ENCODE measurements at regions not wholly inside any gene's neighbourhood (a gene's known extent, or its start where the extent isn't known, plus 50 kb on each side); places are given as distances from the start of the nearest gene placed in this dataset.

DNA sequence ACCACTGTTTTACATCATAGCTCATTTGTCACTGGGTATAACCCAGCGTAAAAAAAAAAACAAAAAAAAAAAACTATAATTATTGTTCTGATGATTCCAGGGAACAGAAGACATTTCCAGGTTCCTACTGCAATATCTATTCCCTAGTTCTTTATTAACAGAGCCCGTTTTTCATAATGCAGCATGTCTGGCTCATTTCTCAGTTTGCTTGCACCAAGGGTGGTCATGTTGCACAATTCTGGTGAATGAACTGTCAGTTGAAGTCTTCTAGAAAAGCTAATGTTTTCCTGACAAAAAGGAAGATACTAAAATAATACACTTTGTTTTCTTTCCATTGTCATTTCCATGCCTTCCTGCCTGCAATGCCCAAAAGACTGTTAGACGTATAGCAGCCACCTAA lies 180.1 kb downstream of the RDH14 start:
- H3K9me2 ChIP-seq (ENCODE audit: insufficient read depth) = no peaks in the 10 kb centered on the region
- ATAC-seq (no peak), DNase-seq (ENCODE audit: low spot score) (no peak)
- no peaks in the 10 kb centered on the region for H3K79me2 ChIP-seq (replicated peaks; ENCODE audit: insufficient read depth)
- H3K36me3 Mint-ChIP-seq (ENCODE audit: low read depth) = no peaks in the 10 kb centered on the region
- no peaks in the 10 kb centered on the region for H3K27me3 Mint-ChIP-seq (ENCODE audit: insufficient read depth, low read depth, poor library complexity)
- H4K20me1 ChIP-seq (replicated peaks; ENCODE audit: insufficient read depth) = no peaks in the 10 kb centered on the region
- no peaks in the 10 kb centered on the region for H3K36me3 ChIP-seq (ENCODE audit: insufficient read depth)
- H3K9me3 Mint-ChIP-seq = no peaks in the 10 kb centered on the region
- H2AFZ ChIP-seq = no peak overlapping the region
- H3K4me2 ChIP-seq = no peak overlapping the region
- TF ChIP-seq ZNF331 (CRISPR knock-in tag; IDR thresholded peaks at IDR 0.05; ENCODE audit: low read depth) (no peak), CREB1 (CRISPR knock-in tag; IDR thresholded peaks at IDR 0.05; ENCODE audit: low read depth) (no peak), JUNB (IDR thresholded peaks at IDR 0.05; ENCODE audit: unreplicated experiment) (no peak), STAT1 (IDR thresholded peaks at IDR 0.05; ENCODE audit: unreplicated experiment) (no peak), POLR2AphosphoS5 (IDR thresholded peaks at IDR 0.05; ENCODE audit: low read depth) (no peak), NANOG (IDR thresholded peaks at IDR 0.05; ENCODE audit: borderline replicate concordance) (no peak), ZNF114 (CRISPR knock-in tag; IDR thresholded peaks at IDR 0.05) (no peak), EZH2phosphoT487 (IDR thresholded peaks at IDR 0.05; ENCODE audit: unreplicated experiment) (no peak)
- TF ChIP-seq, protein P1, sequence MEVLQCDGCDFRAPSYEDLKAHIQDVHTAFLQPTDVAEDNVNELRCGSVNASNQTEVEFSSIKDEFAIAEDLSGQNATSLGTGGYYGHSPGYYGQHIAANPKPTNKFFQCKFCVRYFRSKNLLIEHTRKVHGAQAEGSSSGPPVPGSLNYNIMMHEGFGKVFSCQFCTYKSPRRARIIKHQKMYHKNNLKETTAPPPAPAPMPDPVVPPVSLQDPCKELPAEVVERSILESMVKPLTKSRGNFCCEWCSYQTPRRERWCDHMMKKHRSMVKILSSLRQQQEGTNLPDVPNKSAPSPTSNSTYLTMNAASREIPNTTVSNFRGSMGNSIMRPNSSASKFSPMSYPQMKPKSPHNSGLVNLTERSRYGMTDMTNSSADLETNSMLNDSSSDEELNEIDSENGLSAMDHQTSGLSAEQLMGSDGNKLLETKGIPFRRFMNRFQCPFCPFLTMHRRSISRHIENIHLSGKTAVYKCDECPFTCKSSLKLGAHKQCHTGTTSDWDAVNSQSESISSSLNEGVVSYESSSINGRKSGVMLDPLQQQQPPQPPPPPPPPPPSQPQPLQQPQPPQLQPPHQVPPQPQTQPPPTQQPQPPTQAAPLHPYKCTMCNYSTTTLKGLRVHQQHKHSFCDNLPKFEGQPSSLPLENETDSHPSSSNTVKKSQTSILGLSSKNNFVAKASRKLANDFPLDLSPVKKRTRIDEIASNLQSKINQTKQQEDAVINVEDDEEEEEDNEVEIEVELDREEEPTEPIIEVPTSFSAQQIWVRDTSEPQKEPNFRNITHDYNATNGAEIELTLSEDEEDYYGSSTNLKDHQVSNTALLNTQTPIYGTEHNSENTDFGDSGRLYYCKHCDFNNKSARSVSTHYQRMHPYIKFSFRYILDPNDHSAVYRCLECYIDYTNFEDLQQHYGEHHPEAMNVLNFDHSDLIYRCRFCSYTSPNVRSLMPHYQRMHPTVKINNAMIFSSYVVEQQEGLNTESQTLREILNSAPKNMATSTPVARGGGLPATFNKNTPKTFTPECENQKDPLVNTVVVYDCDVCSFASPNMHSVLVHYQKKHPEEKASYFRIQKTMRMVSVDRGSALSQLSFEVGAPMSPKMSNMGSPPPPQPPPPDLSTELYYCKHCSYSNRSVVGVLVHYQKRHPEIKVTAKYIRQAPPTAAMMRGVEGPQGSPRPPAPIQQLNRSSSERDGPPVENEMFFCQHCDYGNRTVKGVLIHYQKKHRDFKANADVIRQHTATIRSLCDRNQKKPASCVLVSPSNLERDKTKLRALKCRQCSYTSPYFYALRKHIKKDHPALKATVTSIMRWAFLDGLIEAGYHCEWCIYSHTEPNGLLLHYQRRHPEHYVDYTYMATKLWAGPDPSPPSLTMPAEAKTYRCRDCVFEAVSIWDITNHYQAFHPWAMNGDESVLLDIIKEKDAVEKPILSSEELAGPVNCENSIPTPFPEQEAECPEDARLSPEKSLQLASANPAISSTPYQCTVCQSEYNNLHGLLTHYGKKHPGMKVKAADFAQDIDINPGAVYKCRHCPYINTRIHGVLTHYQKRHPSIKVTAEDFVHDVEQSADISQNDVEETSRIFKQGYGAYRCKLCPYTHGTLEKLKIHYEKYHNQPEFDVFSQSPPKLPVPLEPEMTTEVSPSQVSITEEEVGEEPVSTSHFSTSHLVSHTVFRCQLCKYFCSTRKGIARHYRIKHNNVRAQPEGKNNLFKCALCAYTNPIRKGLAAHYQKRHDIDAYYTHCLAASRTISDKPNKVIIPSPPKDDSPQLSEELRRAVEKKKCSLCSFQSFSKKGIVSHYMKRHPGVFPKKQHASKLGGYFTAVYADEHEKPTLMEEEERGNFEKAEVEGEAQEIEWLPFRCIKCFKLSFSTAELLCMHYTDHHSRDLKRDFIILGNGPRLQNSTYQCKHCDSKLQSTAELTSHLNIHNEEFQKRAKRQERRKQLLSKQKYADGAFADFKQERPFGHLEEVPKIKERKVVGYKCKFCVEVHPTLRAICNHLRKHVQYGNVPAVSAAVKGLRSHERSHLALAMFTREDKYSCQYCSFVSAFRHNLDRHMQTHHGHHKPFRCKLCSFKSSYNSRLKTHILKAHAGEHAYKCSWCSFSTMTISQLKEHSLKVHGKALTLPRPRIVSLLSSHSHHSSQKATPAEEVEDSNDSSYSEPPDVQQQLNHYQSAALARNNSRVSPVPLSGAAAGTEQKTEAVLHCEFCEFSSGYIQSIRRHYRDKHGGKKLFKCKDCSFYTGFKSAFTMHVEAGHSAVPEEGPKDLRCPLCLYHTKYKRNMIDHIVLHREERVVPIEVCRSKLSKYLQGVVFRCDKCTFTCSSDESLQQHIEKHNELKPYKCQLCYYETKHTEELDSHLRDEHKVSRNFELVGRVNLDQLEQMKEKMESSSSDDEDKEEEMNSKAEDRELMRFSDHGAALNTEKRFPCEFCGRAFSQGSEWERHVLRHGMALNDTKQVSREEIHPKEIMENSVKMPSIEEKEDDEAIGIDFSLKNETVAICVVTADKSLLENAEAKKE (CRISPR knock-in tag; IDR thresholded peaks at IDR 0.05) = no peak
- TF ChIP-seq, protein P2, sequence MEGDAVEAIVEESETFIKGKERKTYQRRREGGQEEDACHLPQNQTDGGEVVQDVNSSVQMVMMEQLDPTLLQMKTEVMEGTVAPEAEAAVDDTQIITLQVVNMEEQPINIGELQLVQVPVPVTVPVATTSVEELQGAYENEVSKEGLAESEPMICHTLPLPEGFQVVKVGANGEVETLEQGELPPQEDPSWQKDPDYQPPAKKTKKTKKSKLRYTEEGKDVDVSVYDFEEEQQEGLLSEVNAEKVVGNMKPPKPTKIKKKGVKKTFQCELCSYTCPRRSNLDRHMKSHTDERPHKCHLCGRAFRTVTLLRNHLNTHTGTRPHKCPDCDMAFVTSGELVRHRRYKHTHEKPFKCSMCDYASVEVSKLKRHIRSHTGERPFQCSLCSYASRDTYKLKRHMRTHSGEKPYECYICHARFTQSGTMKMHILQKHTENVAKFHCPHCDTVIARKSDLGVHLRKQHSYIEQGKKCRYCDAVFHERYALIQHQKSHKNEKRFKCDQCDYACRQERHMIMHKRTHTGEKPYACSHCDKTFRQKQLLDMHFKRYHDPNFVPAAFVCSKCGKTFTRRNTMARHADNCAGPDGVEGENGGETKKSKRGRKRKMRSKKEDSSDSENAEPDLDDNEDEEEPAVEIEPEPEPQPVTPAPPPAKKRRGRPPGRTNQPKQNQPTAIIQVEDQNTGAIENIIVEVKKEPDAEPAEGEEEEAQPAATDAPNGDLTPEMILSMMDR (conservative IDR thresholded peaks at IDR 0.05; ENCODE audit: low read depth in 2 of 2) = no peak
- TF ChIP-seq, protein P3, sequence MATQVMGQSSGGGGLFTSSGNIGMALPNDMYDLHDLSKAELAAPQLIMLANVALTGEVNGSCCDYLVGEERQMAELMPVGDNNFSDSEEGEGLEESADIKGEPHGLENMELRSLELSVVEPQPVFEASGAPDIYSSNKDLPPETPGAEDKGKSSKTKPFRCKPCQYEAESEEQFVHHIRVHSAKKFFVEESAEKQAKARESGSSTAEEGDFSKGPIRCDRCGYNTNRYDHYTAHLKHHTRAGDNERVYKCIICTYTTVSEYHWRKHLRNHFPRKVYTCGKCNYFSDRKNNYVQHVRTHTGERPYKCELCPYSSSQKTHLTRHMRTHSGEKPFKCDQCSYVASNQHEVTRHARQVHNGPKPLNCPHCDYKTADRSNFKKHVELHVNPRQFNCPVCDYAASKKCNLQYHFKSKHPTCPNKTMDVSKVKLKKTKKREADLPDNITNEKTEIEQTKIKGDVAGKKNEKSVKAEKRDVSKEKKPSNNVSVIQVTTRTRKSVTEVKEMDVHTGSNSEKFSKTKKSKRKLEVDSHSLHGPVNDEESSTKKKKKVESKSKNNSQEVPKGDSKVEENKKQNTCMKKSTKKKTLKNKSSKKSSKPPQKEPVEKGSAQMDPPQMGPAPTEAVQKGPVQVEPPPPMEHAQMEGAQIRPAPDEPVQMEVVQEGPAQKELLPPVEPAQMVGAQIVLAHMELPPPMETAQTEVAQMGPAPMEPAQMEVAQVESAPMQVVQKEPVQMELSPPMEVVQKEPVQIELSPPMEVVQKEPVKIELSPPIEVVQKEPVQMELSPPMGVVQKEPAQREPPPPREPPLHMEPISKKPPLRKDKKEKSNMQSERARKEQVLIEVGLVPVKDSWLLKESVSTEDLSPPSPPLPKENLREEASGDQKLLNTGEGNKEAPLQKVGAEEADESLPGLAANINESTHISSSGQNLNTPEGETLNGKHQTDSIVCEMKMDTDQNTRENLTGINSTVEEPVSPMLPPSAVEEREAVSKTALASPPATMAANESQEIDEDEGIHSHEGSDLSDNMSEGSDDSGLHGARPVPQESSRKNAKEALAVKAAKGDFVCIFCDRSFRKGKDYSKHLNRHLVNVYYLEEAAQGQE (IDR thresholded peaks at IDR 0.05; ENCODE audit: unreplicated experiment) = no peak
- TF ChIP-seq, protein P4, sequence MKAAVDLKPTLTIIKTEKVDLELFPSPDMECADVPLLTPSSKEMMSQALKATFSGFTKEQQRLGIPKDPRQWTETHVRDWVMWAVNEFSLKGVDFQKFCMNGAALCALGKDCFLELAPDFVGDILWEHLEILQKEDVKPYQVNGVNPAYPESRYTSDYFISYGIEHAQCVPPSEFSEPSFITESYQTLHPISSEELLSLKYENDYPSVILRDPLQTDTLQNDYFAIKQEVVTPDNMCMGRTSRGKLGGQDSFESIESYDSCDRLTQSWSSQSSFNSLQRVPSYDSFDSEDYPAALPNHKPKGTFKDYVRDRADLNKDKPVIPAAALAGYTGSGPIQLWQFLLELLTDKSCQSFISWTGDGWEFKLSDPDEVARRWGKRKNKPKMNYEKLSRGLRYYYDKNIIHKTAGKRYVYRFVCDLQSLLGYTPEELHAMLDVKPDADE (IDR thresholded peaks at IDR 0.05) = no peak
- no peak overlapping the region for H3K4me3 Mint-ChIP-seq
- no peaks in the 10 kb centered on the region for H3K4me1 Mint-ChIP-seq
- no peaks in the 10 kb centered on the region for H3K27me3 ChIP-seq (ENCODE audit: insufficient read depth)
- H3K4me1 ChIP-seq (ENCODE audit: insufficient read depth) = no peaks in the 10 kb centered on the region
- no peak overlapping the region for H3K27ac Mint-ChIP-seq
- no peak overlapping the region for H3K27ac ChIP-seq (ENCODE audit: low read depth)
- no peak overlapping the region for H3K4me3 ChIP-seq
- H3F3A ChIP-seq (replicated peaks; ENCODE audit: low read depth) = no peaks in the 10 kb centered on the region
